ENCODE measurements at regions not wholly inside any gene's neighbourhood (a gene's known extent, or its start where the extent isn't known, plus 50 kb on each side); places are given as distances from the start of the nearest gene placed in this dataset.

- Mint-ChIP-seq H3K4me3 (no peak overlapping the region), H3K4me1 (no peaks in the 10 kb centered on the region), H3K9me3 (peaks cover 19% of the 10 kb centered on the region), H3K27me3 (no peaks in the 10 kb centered on the region), H3K36me3 (ENCODE audit: insufficient read depth) (no peaks in the 10 kb centered on the region), H3K27ac (ENCODE audit: low read depth) (no peak overlapping the region)
- DNase-seq (ENCODE audit: low spot score in 2 of 2), result no peak
- no peak for ATAC-seq (replicated peaks; ENCODE audit: extremely low read depth, poor library complexity, severe bottlenecking)
These were observed 197.2 kb upstream of the ANO3 start for GRCh38 chr11:26134481-26135355.

GRCh38 chr11:26137651-26138050 lies 194.3 kb upstream of the ANO3 start:
- Mint-ChIP-seq H3K9me3 (peaks cover 14% of the 10 kb centered on the region), H3K27ac (ENCODE audit: low read depth) (no peak overlapping the region), H3K4me3 (no peak overlapping the region), H3K36me3 (ENCODE audit: insufficient read depth) (no peaks in the 10 kb centered on the region), H3K27me3 (no peaks in the 10 kb centered on the region), H3K4me1 (no peaks in the 10 kb centered on the region)
- no peak for DNase-seq (ENCODE audit: low spot score in 2 of 2)
- no peak for ATAC-seq (replicated peaks; ENCODE audit: extremely low read depth, poor library complexity, severe bottlenecking)

GRCh38 chr11:26142891-26143290 lies 189.0 kb upstream of the ANO3 start:
- Mint-ChIP-seq H3K27ac (ENCODE audit: low read depth) (no peak overlapping the region), H3K36me3 (ENCODE audit: insufficient read depth) (no peaks in the 10 kb centered on the region), H3K27me3 (no peaks in the 10 kb centered on the region), H3K4me1 (no peaks in the 10 kb centered on the region), H3K9me3 (no peaks in the 10 kb centered on the region), H3K4me3 (no peak overlapping the region)
- DNase-seq (ENCODE audit: low spot score in 2 of 2), result no peak
- no peak for ATAC-seq (replicated peaks; ENCODE audit: extremely low read depth, poor library complexity, severe bottlenecking)

- DNase-seq (ENCODE audit: low spot score in 2 of 2), result no peak
- Mint-ChIP-seq H3K4me3 (no peak overlapping the region), H3K36me3 (ENCODE audit: insufficient read depth) (no peaks in the 10 kb centered on the region), H3K4me1 (no peaks in the 10 kb centered on the region), H3K27me3 (no peaks in the 10 kb centered on the region), H3K27ac (ENCODE audit: low read depth) (no peak overlapping the region), H3K9me3 (no peaks in the 10 kb centered on the region)
- no peak for ATAC-seq (replicated peaks; ENCODE audit: extremely low read depth, poor library complexity, severe bottlenecking)
These were observed 188.2 kb upstream of the ANO3 start for GRCh38 chr11:26143566-26144290.

GRCh38 chr11:26144291-26144690 lies 187.6 kb upstream of the ANO3 start:
- Mint-ChIP-seq H3K36me3 (ENCODE audit: insufficient read depth) (no peaks in the 10 kb centered on the region), H3K4me1 (no peaks in the 10 kb centered on the region), H3K4me3 (no peak overlapping the region), H3K27ac (ENCODE audit: low read depth) (no peak overlapping the region), H3K9me3 (no peaks in the 10 kb centered on the region), H3K27me3 (no peaks in the 10 kb centered on the region)
- DNase-seq (ENCODE audit: low spot score in 2 of 2) (no peak), ATAC-seq (replicated peaks; ENCODE audit: extremely low read depth, poor library complexity, severe bottlenecking) (no peak)

- no peak for DNase-seq (ENCODE audit: low spot score in 2 of 2)
- no peaks in the 10 kb centered on the region for H3K36me3 Mint-ChIP-seq (ENCODE audit: insufficient read depth)
- H3K27me3 Mint-ChIP-seq, result no peaks in the 10 kb centered on the region
- no peak overlapping the region for H3K4me3 Mint-ChIP-seq
- H3K9me3 Mint-ChIP-seq, result no peaks in the 10 kb centered on the region
- no peak overlapping the region for H3K27ac Mint-ChIP-seq (ENCODE audit: low read depth)
- no peaks in the 10 kb centered on the region for H3K4me1 Mint-ChIP-seq
- no peak for ATAC-seq (replicated peaks; ENCODE audit: extremely low read depth, poor library complexity, severe bottlenecking)
These were observed 187.0 kb upstream of the ANO3 start for GRCh38 chr11:26144911-26145310.

GRCh38 chr11:26149585-26149984 lies 182.3 kb upstream of the ANO3 start:
- Mint-ChIP-seq H3K4me1 (no peaks in the 10 kb centered on the region), H3K9me3 (peaks cover 5% of the 10 kb centered on the region), H3K27me3 (no peaks in the 10 kb centered on the region), H3K27ac (ENCODE audit: low read depth) (no peak overlapping the region), H3K36me3 (ENCODE audit: insufficient read depth) (no peaks in the 10 kb centered on the region), H3K4me3 (no peak overlapping the region)
- DNase-seq (ENCODE audit: low spot score in 2 of 2), result no peak
- ATAC-seq (replicated peaks; ENCODE audit: extremely low read depth, poor library complexity, severe bottlenecking), result no peak

- Mint-ChIP-seq H3K27me3 (no peaks in the 10 kb centered on the region), H3K4me1 (no peaks in the 10 kb centered on the region), H3K36me3 (ENCODE audit: insufficient read depth) (no peaks in the 10 kb centered on the region), H3K9me3 (peaks cover 7% of the 10 kb centered on the region), H3K27ac (ENCODE audit: low read depth) (no peak overlapping the region), H3K4me3 (no peak overlapping the region)
- ATAC-seq (replicated peaks; ENCODE audit: extremely low read depth, poor library complexity, severe bottlenecking) (no peak), DNase-seq (ENCODE audit: low spot score in 2 of 2) (no peak)
These were observed 181.9 kb upstream of the ANO3 start for GRCh38 chr11:26150031-26150430.

- no peak for ATAC-seq (replicated peaks; ENCODE audit: extremely low read depth, poor library complexity, severe bottlenecking)
- H3K36me3 Mint-ChIP-seq (ENCODE audit: insufficient read depth), result no peaks in the 10 kb centered on the region
- H3K9me3 Mint-ChIP-seq, result peaks cover 34% of the 10 kb centered on the region
- H3K4me3 Mint-ChIP-seq, result no peak overlapping the region
- DNase-seq (ENCODE audit: low spot score in 2 of 2), result no peak
- no peak overlapping the region for H3K27ac Mint-ChIP-seq (ENCODE audit: low read depth)
- H3K27me3 Mint-ChIP-seq, result no peaks in the 10 kb centered on the region
- H3K4me1 Mint-ChIP-seq, result no peaks in the 10 kb centered on the region
These were observed 173.7 kb upstream of the ANO3 start for GRCh38 chr11:26158251-26158650.

- DNase-seq (ENCODE audit: low spot score in 2 of 2), result no peak
- no peak for ATAC-seq (replicated peaks; ENCODE audit: extremely low read depth, poor library complexity, severe bottlenecking)
- no peaks in the 10 kb centered on the region for H3K4me1 Mint-ChIP-seq
- H3K27me3 Mint-ChIP-seq, result no peaks in the 10 kb centered on the region
- no peak overlapping the region for H3K27ac Mint-ChIP-seq (ENCODE audit: low read depth)
- H3K4me3 Mint-ChIP-seq, result no peak overlapping the region
- peaks cover 28% of the 10 kb centered on the region for H3K9me3 Mint-ChIP-seq
- no peaks in the 10 kb centered on the region for H3K36me3 Mint-ChIP-seq (ENCODE audit: insufficient read depth)
These were observed 169.6 kb upstream of the ANO3 start for GRCh38 chr11:26162291-26162690.

GRCh38 chr11:26186389-26186788 lies 145.5 kb upstream of the ANO3 start:
- peaks cover 9% of the 10 kb centered on the region for H3K9me3 Mint-ChIP-seq
- H3K4me3 Mint-ChIP-seq, result no peak overlapping the region
- H3K27me3 Mint-ChIP-seq, result no peaks in the 10 kb centered on the region
- no peak for DNase-seq (ENCODE audit: low spot score in 2 of 2)
- H3K36me3 Mint-ChIP-seq (ENCODE audit: insufficient read depth), result no peaks in the 10 kb centered on the region
- no peak overlapping the region for H3K27ac Mint-ChIP-seq (ENCODE audit: low read depth)
- ATAC-seq (replicated peaks; ENCODE audit: extremely low read depth, poor library complexity, severe bottlenecking), result no peak
- H3K4me1 Mint-ChIP-seq, result no peaks in the 10 kb centered on the region

GRCh38 chr11:26187639-26188038 lies 144.3 kb upstream of the ANO3 start:
- Mint-ChIP-seq H3K4me3 (no peak overlapping the region), H3K36me3 (ENCODE audit: insufficient read depth) (no peaks in the 10 kb centered on the region), H3K27ac (ENCODE audit: low read depth) (no peak overlapping the region), H3K4me1 (no peaks in the 10 kb centered on the region), H3K9me3 (peaks cover 12% of the 10 kb centered on the region), H3K27me3 (no peaks in the 10 kb centered on the region)
- DNase-seq (ENCODE audit: low spot score in 2 of 2) (no peak), ATAC-seq (replicated peaks; ENCODE audit: extremely low read depth, poor library complexity, severe bottlenecking) (no peak)

- Mint-ChIP-seq H3K27me3 (no peaks in the 10 kb centered on the region), H3K9me3 (peaks cover 12% of the 10 kb centered on the region), H3K4me3 (no peak overlapping the region), H3K27ac (ENCODE audit: low read depth) (no peak overlapping the region), H3K4me1 (no peaks in the 10 kb centered on the region), H3K36me3 (ENCODE audit: insufficient read depth) (no peaks in the 10 kb centered on the region)
- DNase-seq (ENCODE audit: low spot score in 2 of 2) (no peak), ATAC-seq (replicated peaks; ENCODE audit: extremely low read depth, poor library complexity, severe bottlenecking) (no peak)
These were observed 143.4 kb upstream of the ANO3 start for GRCh38 chr11:26188554-26188953.
